GM12892 (cell line): ENCODE measurements at regions not wholly inside any gene's neighbourhood (a gene's known extent, or its start where the extent isn't known, plus 50 kb on each side); places are given as distances from the start of the nearest gene placed in this dataset.

Source experiments
- DNase-seq: peaks from one replicate; pipeline ENCODE4 v3.0.0; 2011; ENCODE audit not compliant: insufficient read length
- FAIRE-seq: peaks from 2 replicates; lab custom pipeline; 2011; peaks lifted over from hg19 to GRCh38; lab: Jason Lieb, UNC
- POLR2A ChIP-seq: IDR thresholded peaks from 2 replicates; pipeline ENCODE4 v1.6.1; 2011; ENCODE audit warnings: low read depth, low read length, control low read depth
- POLR2AphosphoS5 ChIP-seq: IDR thresholded peaks from 2 replicates; pipeline ENCODE4 v1.6.1; 2011; ENCODE audit warnings: low read depth, low read length, control low read depth
- TAF1 ChIP-seq: IDR thresholded peaks from 2 replicates; pipeline ENCODE4 v1.6.1; 2011; ENCODE audit warnings: low read depth, mild to moderate bottlenecking, control low read depth, low read length, borderline replicate concordance

GRCh38 chr10:107689323-107689722, 524.8 kb upstream of the SORCS1 start:
- no peak for TF ChIP-seq TAF1
- TF ChIP-seq POLR2A, result no peak
- TF ChIP-seq POLR2AphosphoS5, result no peak
- DNase-seq, result no peak
- peak; percentile 36 for FAIRE-seq

- DNase-seq, result no peak
- TF ChIP-seq POLR2A (no peak), TAF1 (no peak), POLR2AphosphoS5 (no peak)
- no peak for FAIRE-seq
These were observed 523.2 kb upstream of the SORCS1 start for GRCh38 chr10:107687701-107688100.

DNA sequence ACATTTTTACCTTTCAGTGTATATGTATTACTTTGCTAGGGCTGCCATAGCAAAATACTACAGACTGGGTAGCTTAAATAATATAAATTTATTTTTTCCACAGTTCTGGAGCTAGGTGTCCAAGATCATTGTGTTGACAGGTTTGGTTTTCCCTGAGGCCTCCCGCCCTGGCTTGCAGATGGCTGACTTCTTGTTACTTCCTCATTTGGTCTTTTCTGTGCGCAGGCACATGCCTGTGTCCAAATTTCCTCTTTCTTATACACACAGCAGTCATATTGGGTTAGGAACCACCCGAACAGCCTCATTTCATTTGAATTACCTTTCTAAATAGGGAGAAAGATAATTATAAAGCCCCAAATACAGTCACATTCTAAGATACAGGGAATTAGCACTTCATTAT, 521.6 kb upstream of the SORCS1 start:
- FAIRE-seq (no peak), DNase-seq (no peak)
- TF ChIP-seq TAF1 (no peak), POLR2A (no peak), POLR2AphosphoS5 (no peak)

GRCh38 chr10:107671960-107672359, 507.5 kb upstream of the SORCS1 start:
- no peak for FAIRE-seq
- TF ChIP-seq POLR2A (no peak), POLR2AphosphoS5 (no peak)
- no peak for DNase-seq

GRCh38 chr10:107666214-107666613, 501.7 kb upstream of the SORCS1 start:
- FAIRE-seq, result no peak
- DNase-seq, result no peak
- TF ChIP-seq POLR2AphosphoS5 (no peak), TAF1 (no peak), POLR2A (no peak)

DNA sequence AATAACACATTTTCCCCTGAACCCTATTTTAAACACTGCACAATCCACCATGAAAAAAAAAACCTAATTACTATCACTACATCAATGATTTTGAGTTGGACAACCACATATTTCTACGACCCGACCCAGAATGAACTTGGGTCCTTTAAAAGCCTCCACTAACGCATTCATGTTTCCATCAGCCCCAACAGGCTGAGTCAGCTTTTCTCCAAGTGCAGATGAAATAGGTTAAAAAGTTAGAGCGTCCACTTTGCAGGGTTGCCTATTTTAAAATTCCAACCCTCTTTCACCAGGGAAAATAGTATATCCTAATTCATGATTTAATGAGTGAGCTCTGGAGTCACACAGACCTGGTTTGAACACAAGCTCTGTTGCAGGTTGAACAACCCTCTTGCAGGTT, 501.0 kb upstream of the SORCS1 start:
- TF ChIP-seq POLR2AphosphoS5 (no peak), POLR2A (no peak), TAF1 (no peak)
- no peak for FAIRE-seq

DNA sequence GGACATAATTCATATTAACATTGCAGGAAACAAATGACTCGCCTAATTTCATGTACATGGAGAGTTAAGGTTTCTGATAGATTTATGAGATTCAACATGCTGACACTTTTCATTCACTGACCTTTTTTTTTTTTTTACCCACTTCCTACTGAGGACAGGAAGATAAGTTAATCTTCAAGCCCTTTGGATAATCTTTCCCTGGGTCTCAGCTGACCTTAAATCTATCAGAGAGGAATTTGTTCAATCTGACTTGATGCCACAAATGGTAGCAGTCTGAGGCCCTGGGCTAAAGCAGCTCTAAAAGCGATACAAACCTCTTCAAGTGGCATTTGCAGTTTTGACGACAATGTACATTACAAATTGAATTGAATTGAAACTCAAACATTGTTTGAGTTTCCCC, 493.3 kb upstream of the SORCS1 start:
- TF ChIP-seq POLR2AphosphoS5 (no peak), POLR2A (no peak), TAF1 (no peak)
- FAIRE-seq, result no peak
- DNase-seq, result no peak

More for the DNA sequence above, 501.0 kb upstream of the SORCS1 start:
- no peak for DNase-seq

GRCh38 chr10:107656932-107657331, 492.4 kb upstream of the SORCS1 start:
- TF ChIP-seq POLR2AphosphoS5 (no peak), TAF1 (no peak), POLR2A (no peak)
- no peak for FAIRE-seq
- no peak for DNase-seq

DNA sequence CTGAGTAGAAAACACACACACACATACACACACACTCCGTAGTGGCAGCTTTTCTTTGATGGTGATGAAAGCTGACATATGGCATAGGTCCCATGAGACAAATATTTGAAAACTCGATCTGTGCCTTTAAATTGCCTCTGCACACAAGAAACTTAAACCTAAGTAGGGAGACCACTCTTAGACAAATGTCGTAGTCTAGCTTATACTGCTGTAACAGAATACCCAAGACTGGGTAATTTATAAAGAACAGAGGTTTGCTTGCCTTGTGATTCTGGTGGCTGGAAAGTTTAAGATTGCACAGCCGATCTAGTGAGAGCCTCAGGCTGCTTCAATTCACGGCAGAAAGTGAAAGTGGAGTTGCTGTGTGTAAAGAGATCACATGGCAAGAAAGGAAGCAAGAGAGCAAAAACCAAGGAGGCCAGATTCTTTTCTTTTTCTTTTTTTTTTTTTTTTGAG, 489.4 kb upstream of the SORCS1 start:
- TF ChIP-seq POLR2AphosphoS5, result no peak
- TF ChIP-seq TAF1, result no peak
- TF ChIP-seq POLR2A, result no peak
- FAIRE-seq, result peak; percentile 69
- DNase-seq, result no peak

DNA sequence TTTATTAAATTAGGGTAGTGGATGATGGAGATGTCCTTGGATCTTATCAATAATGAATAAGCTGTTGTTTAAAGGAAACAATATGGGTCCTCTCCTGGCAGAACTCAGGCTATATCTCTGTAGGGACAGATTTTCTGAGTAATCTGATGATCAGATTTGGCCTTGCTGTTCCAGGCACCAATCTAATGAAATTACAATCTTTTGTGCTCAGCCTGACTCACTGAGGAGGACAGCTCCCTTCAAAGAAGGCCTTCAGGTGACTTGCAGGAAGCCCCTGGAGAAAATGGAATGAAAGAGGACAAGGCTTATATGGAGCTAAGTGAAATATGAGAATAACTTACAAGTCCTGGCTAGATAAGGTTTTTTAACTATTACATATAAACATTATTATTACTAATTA, 486.4 kb upstream of the SORCS1 start:
- no peak for DNase-seq
- no peak for FAIRE-seq
- no peak for TF ChIP-seq TAF1
- TF ChIP-seq POLR2AphosphoS5, result no peak
- TF ChIP-seq POLR2A, result no peak

DNA sequence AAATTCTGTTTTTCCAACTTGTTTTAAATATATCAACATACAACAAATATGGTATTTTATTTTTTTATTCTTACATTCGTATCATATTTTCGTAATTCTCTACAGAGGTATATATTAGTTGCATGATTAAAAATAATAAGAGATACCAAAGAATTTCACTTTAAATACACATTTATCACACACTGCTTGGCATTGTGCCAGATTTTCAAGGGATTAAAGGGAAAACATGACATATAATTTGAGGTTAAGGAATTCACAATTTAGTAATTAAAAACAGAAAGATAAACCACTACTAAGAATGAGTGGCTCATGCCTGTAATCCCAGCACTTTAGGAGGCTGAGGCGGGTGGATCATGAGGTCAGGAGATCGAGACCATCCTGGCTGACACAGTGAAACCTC, 484.7 kb upstream of the SORCS1 start:
- FAIRE-seq, result no peak
- TF ChIP-seq POLR2A (no peak), POLR2AphosphoS5 (no peak), TAF1 (no peak)

GRCh38 chr10:107647462-107647861, 483.0 kb upstream of the SORCS1 start:
- TF ChIP-seq POLR2A (no peak), POLR2AphosphoS5 (no peak), TAF1 (no peak)
- FAIRE-seq (peak; percentile 17), DNase-seq (no peak)

More for the DNA sequence above, 484.7 kb upstream of the SORCS1 start:
- DNase-seq, result no peak
